Right atrium auricular region (tissue), 2 donors: ENCODE measurements at regions not wholly inside any gene's neighbourhood (a gene's known extent, or its start where the extent isn't known, plus 50 kb on each side); places are given as distances from the start of the nearest gene placed in this dataset.

Experiments used
- DNase-seq: peaks from one replicate; pipeline ENCODE4 v3.0.0-alpha.2; 2019; ENCODE audit warnings: low spot score
- H3K27ac ChIP-seq, 2 donors: fragments of 200-600 bp; sonication (generic); 1 replicate in 1 of 2; 2 replicates in 1 of 2; pipeline ENCODE4 v1.5.1; 2016 to 2019
- H3K27me3 ChIP-seq, 2 donors: fragments of 200-600 bp; sonication (generic); one replicate each; pipeline versions ENCODE4 v1.5.1 to v1.6.0; 2017 to 2019
- H3K36me3 ChIP-seq: fragments of 200-600 bp; sonication (generic); one replicate; pipeline ENCODE4 v1.5.1; 2016
- H3K4me1 ChIP-seq, 2 donors: fragments of 200-600 bp; sonication (generic); one replicate each; pipeline versions ENCODE4 v1.5.1 to v1.6.0; 2017 to 2019
- H3K4me3 ChIP-seq, 2 donors: fragments of 200-600 bp; sonication (generic); 1 replicate in 1 of 2; 2 replicates in 1 of 2; pipeline ENCODE4 v1.5.1; 2017 to 2019; ENCODE audit warnings: mild to moderate bottlenecking in 1 of 2, moderate library complexity in 1 of 2
- H3K9me3 ChIP-seq, 2 donors: fragments of 200-600 bp; sonication (generic); one replicate each; pipeline ENCODE4 v1.5.1; 2019
- CTCF ChIP-seq, 2 donors: fragments of 200-600 bp; sonication (generic); IDR thresholded peaks; one replicate each; pipeline ENCODE4 v1.5.1; 2019; ENCODE audit warnings: antibody characterized with exemption in 2 of 2

- Histone ChIP-seq H3K4me1 (no peaks in the 10 kb centered on the region), H3K9me3 (no peaks in the 10 kb centered on the region), H3K27ac (no peak overlapping the region), H3K27me3 (no peaks in the 10 kb centered on the region), H3K36me3 (no peaks in the 10 kb centered on the region), H3K4me3 (no peak overlapping the region)
- DNase-seq: no peak
- TF ChIP-seq CTCF (IDR thresholded peaks at IDR 0.05): no peak
These were observed 57.3 kb upstream of the SPRED1 start for GRCh38 chr15:38195191-38195901.

GRCh38 chr15:38196076-38196475 is 56.6 kb upstream of the SPRED1 start:
- no peak for TF ChIP-seq CTCF (IDR thresholded peaks at IDR 0.05)
- DNase-seq: no peak
- Histone ChIP-seq H3K9me3 (no peaks in the 10 kb centered on the region), H3K27me3 (no peaks in the 10 kb centered on the region), H3K4me1 (no peaks in the 10 kb centered on the region), H3K4me3 (no peak overlapping the region), H3K27ac (no peak overlapping the region), H3K36me3 (no peaks in the 10 kb centered on the region)

- Histone ChIP-seq H3K4me1 (no peaks in the 10 kb centered on the region), H3K4me3 (no peak overlapping the region), H3K36me3 (no peaks in the 10 kb centered on the region), H3K27ac (no peak overlapping the region), H3K9me3 (no peaks in the 10 kb centered on the region), H3K27me3 (no peaks in the 10 kb centered on the region)
- DNase-seq: no peak
- no peak for TF ChIP-seq CTCF (IDR thresholded peaks at IDR 0.05)
These were observed 55.1 kb upstream of the SPRED1 start for GRCh38 chr15:38197553-38197952.

- no peaks in the 10 kb centered on the region for H3K36me3 ChIP-seq
- H3K4me1 ChIP-seq: no peaks in the 10 kb centered on the region
- no peaks in the 10 kb centered on the region for H3K27me3 ChIP-seq
- no peak for TF ChIP-seq CTCF (IDR thresholded peaks at IDR 0.05)
- H3K4me3 ChIP-seq: no peak overlapping the region
- H3K9me3 ChIP-seq: no peaks in the 10 kb centered on the region
- no peak overlapping the region for H3K27ac ChIP-seq
- DNase-seq: no peak
These were observed 50.9 kb upstream of the SPRED1 start for GRCh38 chr15:38201714-38202113.

- H3K9me3 ChIP-seq: no peaks in the 10 kb centered on the region
- H3K27me3 ChIP-seq: no peaks in the 10 kb centered on the region
- H3K4me1 ChIP-seq: no peaks in the 10 kb centered on the region
- DNase-seq: no peak
- H3K36me3 ChIP-seq: no peaks in the 10 kb centered on the region
- H3K4me3 ChIP-seq: no peak overlapping the region
- no peak overlapping the region for H3K27ac ChIP-seq
- no peak for TF ChIP-seq CTCF (IDR thresholded peaks at IDR 0.05)
These were observed 50.3 kb upstream of the SPRED1 start for GRCh38 chr15:38202361-38202760.
